GM19463 (cell line): ENCODE measurements at regions not wholly inside any gene's neighbourhood (a gene's known extent, or its start where the extent isn't known, plus 50 kb on each side); places are given as distances from the start of the nearest gene placed in this dataset.
"Not testable (repeated sequence)": the region's sequence is repeated elsewhere in the genome, so short reads cannot be mapped to it uniquely, and the experiment has no call there.

ENCODE experiments used
- ATAC-seq: cut with Tn5 transposase; IDR thresholded peaks from one replicate; pipeline ENCODE4 v1.9.1; 2021; ENCODE audit warnings: mild to moderate bottlenecking, moderate library complexity; ENCODE audit not compliant: unreplicated experiment

GRCh38 chr21:6428498-6429092, 4092.8 kb upstream of the TPTE start:
- not testable (repeated sequence) for ATAC-seq

DNA sequence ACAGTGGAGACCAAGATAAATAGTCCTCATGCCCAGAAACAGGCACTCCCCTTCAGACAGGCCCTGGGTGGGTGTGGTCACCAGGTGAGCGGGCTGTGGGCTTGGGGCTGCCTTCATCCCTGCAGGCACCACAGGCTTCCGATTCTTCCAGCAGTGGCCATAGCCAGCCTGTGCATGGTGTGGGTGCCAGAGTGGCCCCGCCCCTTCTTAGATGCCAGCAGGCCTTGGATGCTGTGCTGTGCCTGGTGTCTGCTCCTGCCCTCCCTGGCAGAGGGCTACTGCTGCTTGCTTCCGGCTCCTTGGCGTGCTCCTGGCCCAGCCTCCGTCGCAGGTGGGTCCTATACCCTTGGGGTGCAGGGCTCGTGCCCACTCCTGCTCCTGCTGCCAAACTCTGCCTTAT, 4091.5 kb upstream of the TPTE start:
- not testable (repeated sequence) for ATAC-seq

DNA sequence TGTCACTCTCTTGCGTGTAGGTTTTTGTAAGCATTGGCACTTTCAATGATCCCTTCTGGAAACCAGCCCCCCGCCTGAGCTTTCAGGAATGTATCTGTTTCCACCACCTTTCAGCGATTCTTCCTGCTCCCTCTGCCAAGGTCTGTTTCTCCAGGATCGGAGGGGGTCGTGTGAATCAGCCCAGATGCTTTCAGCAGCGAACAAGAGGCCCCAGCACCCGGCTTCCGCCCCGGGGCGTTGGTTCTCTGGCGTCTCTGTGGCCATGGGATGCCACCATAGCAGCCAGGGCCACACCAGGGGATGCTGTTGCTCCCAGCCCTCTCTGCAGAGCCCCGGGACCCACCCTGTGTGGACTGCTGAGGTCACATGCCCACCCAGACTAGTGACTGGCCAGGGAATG, 4088.2 kb upstream of the TPTE start:
- ATAC-seq: not testable (repeated sequence)

DNA sequence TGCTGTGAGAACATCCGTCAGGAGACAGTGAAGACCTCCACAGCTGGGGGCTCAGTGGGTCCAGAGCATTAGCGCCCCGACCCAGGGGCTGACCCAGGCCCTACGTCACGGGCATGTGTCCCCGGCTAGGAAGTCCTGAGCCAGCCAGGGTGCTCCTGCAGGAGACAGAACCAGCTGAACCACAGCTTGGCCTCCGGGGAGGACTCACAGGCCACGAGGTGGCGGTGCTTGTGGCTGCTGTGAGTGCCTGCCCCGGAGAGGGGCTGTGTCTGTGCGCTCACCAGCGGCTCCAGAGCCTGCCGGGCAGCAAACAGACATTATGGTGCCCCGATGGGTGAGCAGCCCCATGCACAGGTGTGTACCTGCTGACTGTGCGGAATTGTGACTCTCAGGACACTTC, 4085.2 kb upstream of the TPTE start:
- not testable (repeated sequence) for ATAC-seq

DNA sequence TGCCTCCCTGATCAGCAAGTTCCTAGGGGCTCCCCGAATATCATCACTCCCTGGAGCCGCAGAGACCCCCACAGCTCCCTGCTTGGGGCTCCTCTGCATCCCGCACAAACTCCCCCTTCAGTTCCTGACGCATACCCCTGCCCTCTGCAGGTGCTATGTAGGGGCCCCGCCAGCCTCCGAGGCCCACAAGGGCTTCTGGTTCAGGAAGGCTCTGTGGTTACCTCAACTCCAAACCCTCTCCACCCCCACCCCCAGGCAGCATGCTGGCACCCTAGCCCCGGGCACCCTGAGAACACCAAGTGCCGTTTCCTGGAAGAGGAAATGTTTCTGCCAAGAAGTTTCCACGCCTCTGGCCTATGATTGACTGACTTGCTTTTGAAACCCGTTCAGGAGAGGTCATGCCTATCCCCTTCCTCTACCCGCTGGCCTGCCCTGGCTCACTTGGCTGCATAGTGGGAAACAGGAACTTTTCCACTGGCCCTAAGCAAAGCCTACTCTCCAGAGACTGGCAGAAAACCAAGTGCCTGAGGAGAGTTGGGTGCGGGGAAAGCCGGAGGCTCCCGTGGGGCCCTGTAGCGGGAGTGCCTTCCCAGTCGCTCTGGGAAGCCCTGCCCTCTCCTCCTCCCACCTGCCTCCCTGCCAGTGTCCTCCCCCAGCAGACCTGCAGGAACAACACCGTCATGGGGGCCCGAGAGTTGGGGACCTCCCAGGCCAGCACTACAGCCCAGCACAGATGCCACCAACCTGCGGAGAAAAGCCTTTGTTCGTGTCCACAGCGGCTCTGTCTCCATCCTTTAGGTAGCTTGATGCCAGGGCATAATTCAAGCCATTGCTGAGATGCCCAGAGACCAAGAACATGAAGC, 4084.2 kb upstream of the TPTE start:
- ATAC-seq: not testable (repeated sequence)

- ATAC-seq: not testable (repeated sequence)
Observed at GRCh38 chr21:6437834-6438187, 4083.6 kb upstream of the TPTE start.

DNA sequence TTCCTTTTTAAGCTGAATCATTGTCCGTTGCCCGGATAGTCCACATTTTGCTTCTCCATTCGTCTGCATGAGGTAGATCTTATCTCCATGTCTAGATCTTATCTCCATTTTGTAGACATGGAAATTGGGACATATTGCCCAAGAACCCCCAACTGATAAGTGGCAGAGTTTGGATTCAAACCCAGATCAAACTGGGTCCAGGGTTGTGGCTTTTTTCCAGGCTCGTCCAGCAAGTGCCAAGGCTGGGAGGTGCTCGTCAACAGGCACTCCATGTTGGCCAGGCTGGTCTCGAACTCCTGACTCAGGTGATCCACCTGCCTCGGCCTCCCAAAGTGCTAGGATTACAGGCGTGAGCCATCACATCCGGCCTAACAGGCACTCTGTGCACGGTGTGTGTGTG, 4082.3 kb upstream of the TPTE start:
- ATAC-seq: not testable (repeated sequence)

- not testable (repeated sequence) for ATAC-seq
Observed at GRCh38 chr21:6454648-6455340, 4066.6 kb upstream of the TPTE start.

- not testable (repeated sequence) for ATAC-seq
Observed at GRCh38 chr21:6456011-6456661, 4065.2 kb upstream of the TPTE start.

DNA sequence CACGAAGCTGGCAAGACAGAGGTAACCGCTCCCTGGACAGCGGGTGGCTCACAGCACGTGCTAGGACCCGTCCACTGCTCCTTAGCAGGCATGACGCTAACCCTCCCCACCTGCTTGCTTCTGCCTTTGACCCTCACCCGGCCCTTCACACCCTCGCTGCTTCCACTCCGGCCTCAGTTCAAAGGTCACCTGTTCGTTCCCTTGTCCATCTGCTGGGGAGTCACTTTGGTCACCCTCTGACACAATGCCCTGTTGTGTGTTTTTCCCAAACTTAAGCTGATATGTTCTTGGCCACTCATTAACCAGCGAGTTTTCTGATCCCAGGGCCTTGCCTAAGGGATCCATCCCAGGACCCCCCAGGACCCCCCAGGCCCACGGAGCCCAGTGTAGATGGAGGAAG, 4061.6 kb upstream of the TPTE start:
- ATAC-seq: not testable (repeated sequence)

GRCh38 chr21:6461358-6461757, 4060.0 kb upstream of the TPTE start:
- not testable (repeated sequence) for ATAC-seq

GRCh38 chr21:6464419-6464818, 4057.0 kb upstream of the TPTE start:
- ATAC-seq: not testable (repeated sequence)

DNA sequence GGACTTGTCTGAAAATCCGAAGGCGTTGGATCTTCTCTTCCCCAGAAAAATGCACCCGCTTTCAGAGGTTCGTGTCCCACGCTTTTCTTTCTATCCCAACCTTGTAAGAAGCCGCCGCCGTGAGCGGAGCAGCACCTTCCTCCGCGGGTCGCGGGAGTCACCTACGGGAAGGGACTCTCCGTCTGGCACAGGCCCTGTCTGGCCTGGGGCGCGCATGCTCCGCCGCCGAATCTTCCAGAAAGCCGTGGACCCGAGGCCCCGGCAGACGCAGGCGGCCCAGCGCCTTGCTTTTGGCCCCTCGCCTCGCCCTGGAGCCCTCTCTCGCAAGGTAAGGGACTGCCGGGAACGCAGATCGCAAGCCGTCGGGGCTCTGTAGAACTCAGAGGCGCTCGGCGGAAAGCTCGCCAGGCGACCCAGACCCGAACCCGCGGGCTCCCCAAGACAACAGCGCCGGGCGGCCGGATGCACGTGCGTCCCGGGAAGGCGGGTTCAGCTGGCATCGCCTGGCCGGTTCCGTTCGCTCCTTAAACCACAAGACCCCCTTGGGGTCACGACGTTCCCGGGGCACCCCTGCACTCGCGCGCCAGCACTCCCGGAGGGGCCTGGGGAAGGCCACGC, 4055.2 kb upstream of the TPTE start:
- not testable (repeated sequence) for ATAC-seq

- ATAC-seq: not testable (repeated sequence)
Observed at GRCh38 chr21:6466707-6467106, 4054.7 kb upstream of the TPTE start.

DNA sequence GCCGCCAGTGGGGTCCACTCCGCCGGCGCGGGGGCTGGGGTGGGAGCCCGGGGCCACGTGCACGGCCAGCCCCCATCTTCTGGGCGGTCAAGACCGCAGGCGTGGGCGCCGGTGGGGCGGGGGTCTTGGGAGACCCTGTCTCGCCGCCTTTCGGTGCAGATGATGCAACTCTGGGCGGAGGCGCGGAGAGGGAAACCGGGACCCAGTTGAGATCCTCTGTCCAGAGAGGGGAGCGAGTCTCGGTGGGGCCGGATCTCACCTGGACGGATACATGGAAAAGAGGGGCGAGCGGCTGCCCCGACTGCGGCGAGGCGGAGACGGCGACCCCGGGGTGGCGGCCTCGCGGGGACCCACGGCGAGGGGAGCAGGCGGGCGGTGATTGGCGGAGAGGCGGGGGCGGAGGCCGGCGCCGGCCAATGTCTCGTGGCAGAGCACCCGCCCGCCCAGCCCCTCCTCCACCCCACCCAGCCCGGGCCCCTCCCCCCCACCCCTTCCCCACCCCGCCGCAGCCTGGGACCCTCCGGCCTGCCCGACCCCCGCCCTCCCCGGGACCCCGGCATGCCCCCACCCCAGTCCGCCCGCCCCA, 4054.1 kb upstream of the TPTE start:
- not testable (repeated sequence) for ATAC-seq

DNA sequence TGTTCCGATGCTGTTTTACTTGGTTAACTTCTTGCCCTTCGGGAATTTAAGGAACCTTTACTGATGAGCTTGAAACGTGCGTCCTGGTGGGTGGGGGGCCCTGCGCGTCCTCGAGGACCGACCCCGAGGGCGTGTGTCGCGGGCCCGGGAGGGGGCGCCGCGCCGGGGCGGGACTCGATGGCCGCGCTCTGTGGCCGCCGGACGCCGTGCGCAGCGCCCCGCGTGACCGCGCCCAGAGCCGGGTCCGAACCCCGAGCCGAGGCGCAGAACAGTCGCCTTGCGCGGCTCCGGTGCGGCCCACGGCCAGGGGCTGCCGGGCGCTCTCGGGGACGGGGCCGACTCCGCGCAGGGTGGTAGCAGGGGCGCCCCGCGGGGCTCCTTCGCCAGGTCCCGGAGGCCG, 4053.5 kb upstream of the TPTE start:
- not testable (repeated sequence) for ATAC-seq

DNA sequence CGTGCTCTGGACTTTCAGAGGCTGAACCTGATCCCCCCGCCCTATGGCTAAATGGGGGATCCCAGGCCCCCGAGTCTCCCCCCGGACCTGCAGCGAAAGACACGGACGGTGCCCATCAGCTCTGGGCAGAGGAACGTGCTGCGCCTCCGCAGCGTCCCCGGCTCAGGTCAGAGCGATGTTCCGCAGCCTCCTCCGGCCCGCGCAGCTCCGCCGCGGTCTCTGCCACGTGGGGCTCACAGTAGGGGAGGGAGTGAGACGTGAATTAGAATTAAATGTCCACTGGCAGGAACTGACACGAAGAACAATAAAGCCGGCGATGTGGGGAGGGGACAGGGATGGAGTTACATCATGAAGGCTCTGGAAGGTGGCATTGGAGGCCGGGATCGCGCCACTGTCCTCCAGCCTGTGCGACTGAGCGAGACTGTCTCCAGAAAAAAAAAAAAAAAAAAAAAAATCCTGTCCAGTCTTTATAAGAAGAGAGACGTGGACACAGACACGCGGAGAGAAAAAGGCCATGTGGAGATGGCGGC, 4053.0 kb upstream of the TPTE start:
- not testable (repeated sequence) for ATAC-seq

GRCh38 chr21:6474250-6474968, 4047.0 kb upstream of the TPTE start:
- not testable (repeated sequence) for ATAC-seq

- not testable (repeated sequence) for ATAC-seq
Observed at GRCh38 chr21:6481116-6481515, 4040.3 kb upstream of the TPTE start.
